GM12878 (cell line): ENCODE measurements at regions not wholly inside any gene's neighbourhood (a gene's known extent, or its start where the extent isn't known, plus 50 kb on each side); places are given as distances from the start of the nearest gene placed in this dataset.

ENCODE experiments used
- ATAC-seq: fragments of 200-7000 bp; cut with Tn5 transposase; 3 replicates; pipeline ENCODE4 v1.9.1; 2020; ENCODE audit warnings: mild to moderate bottlenecking, moderate library complexity
- BruUV-seq: library from RNA; stranded (reverse); fragments of 400-500 nt; replicated peaks from 2 replicates; lab custom pipeline; 2021; lab: Mats Ljungman, UMichigan
- CTCF ChIA-PET: fragments of 300-600 bp; sonication (Branson Sonifier 250); formaldehyde crosslinking; extraction: SDS; loops from one replicate; lab custom pipeline; 2021; ENCODE audit warnings: inconsistent platforms; lab: Yijun Ruan, JAX
- POLR2A ChIA-PET: fragments of 350-600 bp; formaldehyde crosslinking; extraction: SDS; loops from one replicate; lab custom pipeline; 2021; ENCODE audit warnings: inconsistent platforms; lab: Charles Lee
- RAD21 ChIA-PET: fragments of 300-600 bp; sonication (Branson Sonifier 250); formaldehyde crosslinking; loops from one replicate; lab custom pipeline; 2023; ENCODE audit warnings: antibody characterized with exemption; ENCODE audit not compliant: unreplicated experiment; lab: Charles Lee
- SMC1A ChIA-PET: fragments of 300-600 bp; sonication (Branson Sonifier 250); formaldehyde crosslinking; loops from one replicate; lab custom pipeline; 2023; ENCODE audit not compliant: unreplicated experiment, uncharacterized antibody; lab: Charles Lee
- DNase-seq: peaks from one replicate; pipeline ENCODE4 v3.0.0-alpha.2; 2011; ENCODE audit warnings: low read depth, low spot score
- FAIRE-seq: peaks from 3 replicates; lab custom pipeline; 2011; peaks lifted over from hg19 to GRCh38; lab: Jason Lieb, UNC
- H2AFZ ChIP-seq: 2 replicates; pipeline ENCODE4 v1.6.0; 2011; ENCODE audit warnings: low read depth, low read length, control low read depth; ENCODE audit not compliant: control insufficient read depth
- H3K27ac ChIP-seq: 2 replicates; pipeline ENCODE4 v1.5.1; 2011; ENCODE audit warnings: control low read depth; ENCODE audit not compliant: control insufficient read depth, insufficient read depth
- H3K27me3 ChIP-seq, 2 experiments: replicated peaks in 1 of 2; 2 replicates each; pipeline versions ENCODE4 v1.6.0 to v1.6.1; 2011; ENCODE audit warnings: low read length in 1 of 2; ENCODE audit not compliant: control insufficient read depth in 2 of 2, insufficient read depth in 2 of 2
- H3K36me3 ChIP-seq, 2 experiments: 2 replicates each; pipeline ENCODE4 v1.5.1; 2011; ENCODE audit warnings: low read length in 1 of 2; ENCODE audit not compliant: control insufficient read depth in 2 of 2, insufficient read depth in 2 of 2
- H3K4me1 ChIP-seq: 2 replicates; pipeline ENCODE4 v1.6.1; 2011; ENCODE audit warnings: mild to moderate bottlenecking, low read length, moderate library complexity, mixed read lengths; ENCODE audit not compliant: control insufficient read depth, insufficient read depth
- H3K4me2 ChIP-seq: 2 replicates; pipeline ENCODE4 v1.6.0; 2011; ENCODE audit warnings: control low read depth; ENCODE audit not compliant: control insufficient read depth, insufficient read depth
- H3K4me3 ChIP-seq: fragments of 200-600 bp; sonication (generic); 2 replicates; pipeline ENCODE4 v1.5.1; 2016
- H3K79me2 ChIP-seq: 2 replicates; pipeline ENCODE4 v1.6.0; 2011; ENCODE audit warnings: low read length; ENCODE audit not compliant: control insufficient read depth, insufficient read depth
- H3K9ac ChIP-seq: 2 replicates; pipeline ENCODE4 v1.8.0; 2011; ENCODE audit warnings: low read length, control low read depth, mixed read lengths; ENCODE audit not compliant: control insufficient read depth, insufficient read depth
- H3K9me3 ChIP-seq: replicated peaks from 3 replicates; pipeline ENCODE4 v1.5.1; 2011; ENCODE audit warnings: mild to moderate bottlenecking, low read length; ENCODE audit not compliant: control insufficient read depth, insufficient read depth
- H4K20me1 ChIP-seq: 2 replicates; pipeline ENCODE4 v1.6.0; 2011; ENCODE audit not compliant: control insufficient read depth, insufficient read depth
- CREB1 ChIP-seq: IDR thresholded peaks from 2 replicates; pipeline ENCODE4 v1.6.1; 2012; ENCODE audit warnings: low read depth, mild to moderate bottlenecking, inconsistent platforms
- NR2F1 ChIP-seq: fragments of 450-650 bp; conservative IDR thresholded peaks from 2 replicates; pipeline ENCODE4 v1.6.1; 2017; ENCODE audit warnings: mild to moderate bottlenecking
- WRNIP1 ChIP-seq: IDR thresholded peaks from 2 replicates; pipeline ENCODE4 v1.6.1; 2011; ENCODE audit warnings: low read depth, low read length, improper control_type of control experiment, borderline replicate concordance
- ZZZ3 ChIP-seq: IDR thresholded peaks from 2 replicates; pipeline ENCODE4 v1.6.1; 2011; ENCODE audit warnings: low read depth; ENCODE audit not compliant: control insufficient read depth, insufficient read length
- WGBS: methylation state at CpG from one replicate; pipeline ENCODE4 v1.1.6; 2016; ENCODE audit warnings: low lambda C conversion rate; ENCODE audit not compliant: insufficient replicate concordance, insufficient coverage; ENCODE audit errors: missing lambda C conversion rate; 5-methylcytosine and 5-hydroxymethylcytosine counted together
- in situ Hi-C: fragments of 300-500 bp; cut with MboI; formaldehyde crosslinking; loops from 9 replicates; pipeline ENCODE4 v1.14.3; 2018; ENCODE audit warnings: mixed read lengths
- intact Hi-C: fragments of 100-400 bp; cut with micrococcal nuclease; formaldehyde crosslinking; loops from one replicate; pipeline ENCODE4 v1.14.2; 2022; ENCODE audit not compliant: unreplicated experiment
- TF ChIP-seq, protein P1 (sequence below): IDR thresholded peaks from 2 replicates; pipeline ENCODE4 v1.6.1; 2012; ENCODE audit warnings: low read length, inconsistent platforms
- TF ChIP-seq, protein P2 (sequence below): fragments of 450-650 bp; IDR thresholded peaks from 2 replicates; pipeline ENCODE4 v1.6.1; 2017; ENCODE audit warnings: low read depth, mild to moderate bottlenecking, moderate library complexity

DNA sequence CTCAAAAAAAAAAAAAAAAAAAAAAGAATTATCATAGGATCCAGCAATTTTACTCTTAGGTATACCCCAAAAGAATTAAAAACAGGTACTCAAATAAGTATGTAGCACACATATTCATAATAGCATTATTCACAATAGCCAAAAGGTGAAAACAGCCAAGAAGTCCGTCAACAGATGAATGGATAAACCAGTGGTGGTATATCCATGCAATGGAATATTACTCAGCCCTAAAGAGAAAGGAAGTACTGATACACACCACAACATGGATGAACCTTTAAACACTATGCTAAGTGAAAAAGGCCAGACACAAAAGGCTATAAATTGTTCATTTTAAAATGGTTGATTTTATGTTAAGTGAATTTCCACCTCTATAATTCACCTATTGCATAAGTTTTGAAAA is 804.8 kb upstream of the AUTS2 start:
- in situ Hi-C loops (no loop called here), intact Hi-C loops (no loop called here)
- SMC1A ChIA-PET: no interaction called here
- H4K20me1 ChIP-seq: no peaks in the 10 kb centered on the region
- 20% methylated on average over 1 of the region's 1 CpG for WGBS
- CTCF ChIA-PET: no interaction called here
- no peak overlapping the region for H2AFZ ChIP-seq
- FAIRE-seq: no peak
- no peak overlapping the region for H3K9ac ChIP-seq
- POLR2A ChIA-PET: no interaction called here
- no peaks in the 10 kb centered on the region for H3K27me3 ChIP-seq
- no peaks in the 10 kb centered on the region for H3K4me1 ChIP-seq
- RAD21 ChIA-PET: no interaction called here
- H3K79me2 ChIP-seq: no peaks in the 10 kb centered on the region
- H3K4me3 ChIP-seq: no peak overlapping the region
- no TSS peak for BruUV-seq
- ATAC-seq: no peak
- no peaks in the 10 kb centered on the region for H3K36me3 ChIP-seq
- no peak for DNase-seq
- no peak overlapping the region for H3K27ac ChIP-seq
- no peak overlapping the region for H3K4me2 ChIP-seq
- TF ChIP-seq CREB1 (no peak), WRNIP1 (no peak), ZZZ3 (no peak), NR2F1 (no peak)
- TF ChIP-seq, protein P1, sequence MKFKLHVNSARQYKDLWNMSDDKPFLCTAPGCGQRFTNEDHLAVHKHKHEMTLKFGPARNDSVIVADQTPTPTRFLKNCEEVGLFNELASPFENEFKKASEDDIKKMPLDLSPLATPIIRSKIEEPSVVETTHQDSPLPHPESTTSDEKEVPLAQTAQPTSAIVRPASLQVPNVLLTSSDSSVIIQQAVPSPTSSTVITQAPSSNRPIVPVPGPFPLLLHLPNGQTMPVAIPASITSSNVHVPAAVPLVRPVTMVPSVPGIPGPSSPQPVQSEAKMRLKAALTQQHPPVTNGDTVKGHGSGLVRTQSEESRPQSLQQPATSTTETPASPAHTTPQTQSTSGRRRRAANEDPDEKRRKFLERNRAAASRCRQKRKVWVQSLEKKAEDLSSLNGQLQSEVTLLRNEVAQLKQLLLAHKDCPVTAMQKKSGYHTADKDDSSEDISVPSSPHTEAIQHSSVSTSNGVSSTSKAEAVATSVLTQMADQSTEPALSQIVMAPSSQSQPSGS: no peak
- TF ChIP-seq, protein P2, sequence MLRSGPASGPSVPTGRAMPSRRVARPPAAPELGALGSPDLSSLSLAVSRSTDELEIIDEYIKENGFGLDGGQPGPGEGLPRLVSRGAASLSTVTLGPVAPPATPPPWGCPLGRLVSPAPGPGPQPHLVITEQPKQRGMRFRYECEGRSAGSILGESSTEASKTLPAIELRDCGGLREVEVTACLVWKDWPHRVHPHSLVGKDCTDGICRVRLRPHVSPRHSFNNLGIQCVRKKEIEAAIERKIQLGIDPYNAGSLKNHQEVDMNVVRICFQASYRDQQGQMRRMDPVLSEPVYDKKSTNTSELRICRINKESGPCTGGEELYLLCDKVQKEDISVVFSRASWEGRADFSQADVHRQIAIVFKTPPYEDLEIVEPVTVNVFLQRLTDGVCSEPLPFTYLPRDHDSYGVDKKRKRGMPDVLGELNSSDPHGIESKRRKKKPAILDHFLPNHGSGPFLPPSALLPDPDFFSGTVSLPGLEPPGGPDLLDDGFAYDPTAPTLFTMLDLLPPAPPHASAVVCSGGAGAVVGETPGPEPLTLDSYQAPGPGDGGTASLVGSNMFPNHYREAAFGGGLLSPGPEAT: no peak
- no peaks in the 10 kb centered on the region for H3K9me3 ChIP-seq
